HL-60 (cell line): ENCODE measurements at regions not wholly inside any gene's neighbourhood (a gene's known extent, or its start where the extent isn't known, plus 50 kb on each side); places are given as distances from the start of the nearest gene placed in this dataset.

Experiments
- POLR2AphosphoS5 ChIP-seq: IDR thresholded peaks from 2 replicates; pipeline ENCODE4 v1.6.1; 2012; ENCODE audit warnings: low read depth
- TF ChIP-seq, protein P1 (sequence below): IDR thresholded peaks from 2 replicates; pipeline ENCODE4 v1.6.1; 2012; ENCODE audit warnings: low read depth; ENCODE audit not compliant: insufficient replicate concordance

DNA sequence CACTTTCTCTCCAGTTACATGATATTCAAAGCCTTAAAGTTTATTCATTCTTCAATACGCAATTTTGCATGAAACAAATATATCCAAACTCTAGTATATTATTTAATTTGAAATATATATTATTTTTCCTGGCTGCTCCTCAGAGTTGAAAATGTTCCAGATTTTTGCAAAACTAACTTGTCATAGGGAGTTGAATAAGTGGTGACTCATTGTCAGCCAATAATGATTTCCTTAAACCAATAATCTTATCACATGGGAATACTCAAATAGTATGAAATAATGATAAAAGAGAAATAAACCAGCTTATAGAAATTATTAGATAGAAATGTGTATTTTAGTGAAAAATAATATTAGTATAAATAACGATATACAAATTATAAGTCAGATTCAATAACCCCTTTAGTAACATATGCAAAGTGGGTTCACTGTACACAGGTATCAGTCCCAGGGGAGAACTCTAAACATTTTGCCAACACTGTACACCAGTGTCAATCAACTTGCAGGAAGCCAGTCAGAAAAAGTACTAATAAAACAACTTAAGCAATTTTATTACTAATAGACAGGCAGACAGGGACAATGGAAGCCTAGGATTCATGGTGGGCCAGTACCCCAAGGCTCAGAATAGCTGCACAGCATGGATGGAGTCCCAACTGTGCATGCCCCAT lies 222.6 kb upstream of the KLHL1 start:
- TF ChIP-seq, protein P1, sequence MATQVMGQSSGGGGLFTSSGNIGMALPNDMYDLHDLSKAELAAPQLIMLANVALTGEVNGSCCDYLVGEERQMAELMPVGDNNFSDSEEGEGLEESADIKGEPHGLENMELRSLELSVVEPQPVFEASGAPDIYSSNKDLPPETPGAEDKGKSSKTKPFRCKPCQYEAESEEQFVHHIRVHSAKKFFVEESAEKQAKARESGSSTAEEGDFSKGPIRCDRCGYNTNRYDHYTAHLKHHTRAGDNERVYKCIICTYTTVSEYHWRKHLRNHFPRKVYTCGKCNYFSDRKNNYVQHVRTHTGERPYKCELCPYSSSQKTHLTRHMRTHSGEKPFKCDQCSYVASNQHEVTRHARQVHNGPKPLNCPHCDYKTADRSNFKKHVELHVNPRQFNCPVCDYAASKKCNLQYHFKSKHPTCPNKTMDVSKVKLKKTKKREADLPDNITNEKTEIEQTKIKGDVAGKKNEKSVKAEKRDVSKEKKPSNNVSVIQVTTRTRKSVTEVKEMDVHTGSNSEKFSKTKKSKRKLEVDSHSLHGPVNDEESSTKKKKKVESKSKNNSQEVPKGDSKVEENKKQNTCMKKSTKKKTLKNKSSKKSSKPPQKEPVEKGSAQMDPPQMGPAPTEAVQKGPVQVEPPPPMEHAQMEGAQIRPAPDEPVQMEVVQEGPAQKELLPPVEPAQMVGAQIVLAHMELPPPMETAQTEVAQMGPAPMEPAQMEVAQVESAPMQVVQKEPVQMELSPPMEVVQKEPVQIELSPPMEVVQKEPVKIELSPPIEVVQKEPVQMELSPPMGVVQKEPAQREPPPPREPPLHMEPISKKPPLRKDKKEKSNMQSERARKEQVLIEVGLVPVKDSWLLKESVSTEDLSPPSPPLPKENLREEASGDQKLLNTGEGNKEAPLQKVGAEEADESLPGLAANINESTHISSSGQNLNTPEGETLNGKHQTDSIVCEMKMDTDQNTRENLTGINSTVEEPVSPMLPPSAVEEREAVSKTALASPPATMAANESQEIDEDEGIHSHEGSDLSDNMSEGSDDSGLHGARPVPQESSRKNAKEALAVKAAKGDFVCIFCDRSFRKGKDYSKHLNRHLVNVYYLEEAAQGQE, result no peak
- TF ChIP-seq POLR2AphosphoS5, result no peak
